ENCODE measurements at regions not wholly inside any gene's neighbourhood (a gene's known extent, or its start where the extent isn't known, plus 50 kb on each side); places are given as distances from the start of the nearest gene placed in this dataset.

- TF ChIP-seq GATA3 (IDR thresholded peaks at IDR 0.05; ENCODE audit: low read depth, low read length) (no peak), GATA2 (IDR thresholded peaks at IDR 0.05; ENCODE audit: low read depth, low read length) (no peak)
Observed at GRCh38 chr4:117626664-117627063, 407.6 kb upstream of the NDST3 start.

GRCh38 chr4:117634716-117635115 lies 399.6 kb upstream of the NDST3 start:
- no peak for TF ChIP-seq GATA2 (IDR thresholded peaks at IDR 0.05; ENCODE audit: low read depth, low read length)
- no peak for TF ChIP-seq GATA3 (IDR thresholded peaks at IDR 0.05; ENCODE audit: low read depth, low read length)

- TF ChIP-seq GATA2 (IDR thresholded peaks at IDR 0.05; ENCODE audit: low read depth, low read length) (no peak), GATA3 (IDR thresholded peaks at IDR 0.05; ENCODE audit: low read depth, low read length) (no peak)
Observed at GRCh38 chr4:117637347-117637746, 396.9 kb upstream of the NDST3 start.

- TF ChIP-seq GATA3 (IDR thresholded peaks at IDR 0.05; ENCODE audit: low read depth, low read length) (no peak), GATA2 (IDR thresholded peaks at IDR 0.05; ENCODE audit: low read depth, low read length) (no peak)
Observed at GRCh38 chr4:117640836-117641235, 393.4 kb upstream of the NDST3 start.

DNA sequence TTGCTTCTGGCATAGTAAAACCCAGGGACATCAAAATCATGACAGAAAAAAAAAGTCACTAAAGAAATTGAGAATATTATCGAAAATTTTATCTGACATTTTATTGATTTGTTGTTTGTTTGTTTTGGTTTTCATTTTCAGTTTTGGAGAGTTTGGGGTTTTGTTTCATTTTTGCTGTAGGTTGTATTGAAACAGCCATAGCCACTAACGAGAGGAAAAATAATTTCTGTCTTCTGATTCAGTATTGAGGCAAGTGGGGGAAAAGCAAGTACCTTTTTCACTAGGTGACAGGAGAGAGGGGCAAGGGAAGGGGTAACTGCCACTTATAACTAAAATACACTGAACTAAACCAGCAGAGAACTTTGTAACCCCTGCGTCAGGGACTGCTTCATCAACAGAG lies 392.8 kb upstream of the NDST3 start:
- TF ChIP-seq GATA2 (IDR thresholded peaks at IDR 0.05; ENCODE audit: low read depth, low read length) (no peak), GATA3 (IDR thresholded peaks at IDR 0.05; ENCODE audit: low read depth, low read length) (no peak)

DNA sequence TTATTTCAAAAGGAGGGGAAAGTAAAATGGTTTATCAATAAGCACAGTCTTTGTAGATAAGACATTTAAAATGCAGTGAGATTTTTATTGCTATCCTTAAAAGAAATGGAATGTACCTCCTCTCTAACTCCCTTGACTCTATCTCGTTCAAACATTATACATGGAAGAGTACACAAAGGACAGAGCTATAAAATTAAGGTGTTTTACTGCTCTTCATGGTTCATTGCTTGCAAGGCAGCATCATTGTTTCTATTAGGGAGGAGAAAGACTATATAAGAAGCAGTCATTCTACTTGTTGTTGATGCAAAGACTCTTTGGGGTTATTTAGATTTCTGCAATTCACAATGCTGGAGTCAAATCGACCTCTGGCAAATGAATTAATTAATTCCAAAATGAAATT lies 380.2 kb upstream of the NDST3 start:
- TF ChIP-seq GATA3 (IDR thresholded peaks at IDR 0.05; ENCODE audit: low read depth, low read length) (no peak), GATA2 (IDR thresholded peaks at IDR 0.05; ENCODE audit: low read depth, low read length) (no peak)

DNA sequence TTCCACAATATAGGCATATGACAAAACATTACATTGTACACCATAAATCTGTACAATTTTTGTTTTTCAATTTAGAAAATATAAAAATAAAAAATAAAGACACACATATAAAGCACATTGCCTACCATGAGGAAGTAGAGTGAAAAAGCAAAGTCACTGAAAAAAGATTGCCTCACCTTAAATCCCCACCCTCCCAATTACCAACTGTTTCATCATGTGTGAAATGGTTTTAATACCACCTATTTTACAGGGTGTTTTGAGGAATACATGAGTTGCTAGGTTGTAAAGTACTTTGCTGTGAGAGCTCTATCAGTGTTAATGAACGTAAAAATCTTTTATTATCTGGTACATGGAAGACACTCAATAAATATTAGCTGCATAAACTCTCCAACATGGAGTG lies 373.6 kb upstream of the NDST3 start:
- TF ChIP-seq GATA2 (IDR thresholded peaks at IDR 0.05; ENCODE audit: low read depth, low read length): no peak
- no peak for TF ChIP-seq GATA3 (IDR thresholded peaks at IDR 0.05; ENCODE audit: low read depth, low read length)

- TF ChIP-seq GATA2 (IDR thresholded peaks at IDR 0.05; ENCODE audit: low read depth, low read length): no peak
- TF ChIP-seq GATA3 (IDR thresholded peaks at IDR 0.05; ENCODE audit: low read depth, low read length): no peak
Observed at GRCh38 chr4:117661091-117662072, 372.9 kb upstream of the NDST3 start.

DNA sequence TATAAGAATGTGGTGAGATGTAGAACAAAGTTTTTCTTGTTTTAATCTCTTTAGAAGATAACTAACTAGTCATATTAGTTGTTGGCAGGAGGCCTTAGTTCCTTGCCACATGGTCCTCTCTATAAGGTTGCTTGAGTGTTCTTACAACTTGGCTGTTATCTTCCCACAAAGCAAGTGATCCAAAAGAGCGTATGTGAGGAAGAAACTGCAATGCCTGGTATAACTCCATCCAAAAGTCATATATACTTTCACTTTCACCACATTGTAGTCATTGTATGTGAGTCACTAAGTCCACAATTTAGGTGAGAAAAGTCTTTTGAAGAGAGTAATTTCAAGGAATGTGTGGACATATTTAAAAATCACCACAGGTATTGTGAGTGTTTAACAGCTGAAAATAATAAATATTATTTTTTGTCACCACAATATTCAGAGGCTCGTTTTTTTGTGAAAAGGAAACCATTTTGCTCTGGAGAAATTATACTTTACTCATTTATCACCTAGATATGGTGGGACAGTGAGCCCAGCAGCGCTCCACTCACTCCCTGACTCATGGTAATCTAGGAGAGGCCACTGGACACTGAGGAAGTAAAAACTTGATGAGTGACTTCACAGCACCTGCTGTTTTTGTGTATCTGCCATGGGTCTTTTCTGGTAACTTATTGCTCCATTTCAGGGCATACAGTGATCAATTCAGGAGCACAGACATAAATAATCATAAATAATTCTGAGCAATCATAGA lies 369.4 kb upstream of the NDST3 start:
- TF ChIP-seq GATA3 (IDR thresholded peaks at IDR 0.05; ENCODE audit: low read depth, low read length): no peak

- TF ChIP-seq GATA2 (IDR thresholded peaks at IDR 0.05; ENCODE audit: low read depth, low read length) (no peak), GATA3 (IDR thresholded peaks at IDR 0.05; ENCODE audit: low read depth, low read length) (no peak)
Observed at GRCh38 chr4:117676153-117676552, 358.1 kb upstream of the NDST3 start.

- TF ChIP-seq GATA3 (IDR thresholded peaks at IDR 0.05; ENCODE audit: low read depth, low read length) (no peak), GATA2 (IDR thresholded peaks at IDR 0.05; ENCODE audit: low read depth, low read length) (no peak)
Observed at GRCh38 chr4:117678861-117679260, 355.4 kb upstream of the NDST3 start.

GRCh38 chr4:117691572-117692351 lies 342.5 kb upstream of the NDST3 start:
- TF ChIP-seq GATA2 (IDR thresholded peaks at IDR 0.05; ENCODE audit: low read depth, low read length) (no peak), GATA3 (IDR thresholded peaks at IDR 0.05; ENCODE audit: low read depth, low read length) (no peak)

DNA sequence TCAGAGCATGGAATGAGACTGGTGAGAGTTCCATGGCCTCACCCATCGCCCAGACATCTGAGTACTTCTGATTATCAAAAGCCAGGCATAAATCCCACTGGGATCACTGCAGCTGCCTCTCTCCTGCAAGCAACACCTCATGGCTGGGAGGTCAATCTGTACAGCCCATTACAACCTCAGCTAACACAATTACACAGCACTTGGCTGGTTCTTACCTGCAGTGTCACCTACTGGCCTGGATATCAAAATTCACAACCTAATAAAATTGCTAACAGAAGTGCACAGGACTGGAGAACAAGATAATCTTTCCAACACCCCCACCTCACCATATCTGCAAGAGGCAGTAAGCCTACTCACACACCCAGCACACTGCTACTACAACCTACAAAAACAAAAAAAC lies 341.7 kb upstream of the NDST3 start:
- TF ChIP-seq GATA3 (IDR thresholded peaks at IDR 0.05; ENCODE audit: low read depth, low read length): no peak
- TF ChIP-seq GATA2 (IDR thresholded peaks at IDR 0.05; ENCODE audit: low read depth, low read length): no peak

GRCh38 chr4:117699595-117699994 lies 334.7 kb upstream of the NDST3 start:
- TF ChIP-seq GATA2 (IDR thresholded peaks at IDR 0.05; ENCODE audit: low read depth, low read length) (no peak), GATA3 (IDR thresholded peaks at IDR 0.05; ENCODE audit: low read depth, low read length) (no peak)
